Breast epithelium (tissue), 4 donors: ENCODE measurements at regions not wholly inside any gene's neighbourhood (a gene's known extent, or its start where the extent isn't known, plus 50 kb on each side); places are given as distances from the start of the nearest gene placed in this dataset.

ENCODE experiments used
- DNase-seq, 2 donors: peaks; one replicate each; pipeline ENCODE4 v3.0.0-alpha.2; 2019; ENCODE audit warnings: low spot score in 2 of 2
- H3K27ac ChIP-seq, 2 donors: fragments of 200-600 bp; sonication (generic) in 1 of 2; one replicate each; pipeline ENCODE4 v1.5.1; 2016 to 2019; ENCODE audit warnings: mild to moderate bottlenecking in 1 of 2
- H3K27me3 ChIP-seq, 2 donors: fragments of 200-600 bp; sonication (generic) in 1 of 2; one replicate each; pipeline versions ENCODE4 v1.5.1 to v1.6.0; 2017 to 2019; ENCODE audit warnings: control low read depth in 1 of 2, mild to moderate bottlenecking in 1 of 2
- H3K36me3 ChIP-seq: fragments of 200-600 bp; one replicate; pipeline ENCODE4 v1.5.1; 2019
- H3K4me1 ChIP-seq, 2 donors: fragments of 200-600 bp; sonication (generic); one replicate each; pipeline ENCODE4 v1.5.1; 2016 to 2019; ENCODE audit warnings: control low read depth in 1 of 2
- H3K4me3 ChIP-seq, 3 donors: fragments of 200-600 bp; sonication (generic); 1 replicate in 2 of 3; 2 replicates in 1 of 3; pipeline ENCODE4 v1.5.1; 2016 to 2019; ENCODE audit warnings: mild to moderate bottlenecking in 3 of 3, moderate library complexity in 2 of 3
- H3K9me3 ChIP-seq, 2 donors: fragments of 200-600 bp; sonication (generic) in 1 of 2; one replicate each; pipeline ENCODE4 v1.5.1; 2016 to 2019; ENCODE audit warnings: control low read depth in 1 of 2
- CTCF ChIP-seq, 3 donors: fragments of 450-650 bp; IDR thresholded peaks; one replicate each; pipeline ENCODE4 v1.5.1; 2016 to 2017; ENCODE audit warnings: antibody characterized with exemption in 3 of 3, mild to moderate bottlenecking in 3 of 3, moderate library complexity in 3 of 3
- POLR2A ChIP-seq: fragments of 450-650 bp; IDR thresholded peaks from one replicate; pipeline ENCODE4 v1.6.1; 2016; ENCODE audit warnings: antibody characterized with exemption, mild to moderate bottlenecking, moderate library complexity
- POLR2AphosphoS5 ChIP-seq, 3 donors: sonication (generic); formaldehyde crosslinking; IDR thresholded peaks; one replicate each; pipeline ENCODE4 v1.6.1; 2017; ENCODE audit warnings: antibody characterized with exemption in 3 of 3
- intact Hi-C: fragments of 100-400 bp; cut with DNase I; formaldehyde crosslinking; loops from one replicate; pipeline ENCODE4 v1.15.1; 2023; ENCODE audit warnings: low total_unique reads

- TF ChIP-seq POLR2A (no peak), POLR2AphosphoS5 (IDR thresholded peaks at IDR 0.05) (no peak), CTCF (IDR thresholded peaks at IDR 0.05) (no peak)
- H3K4me3 ChIP-seq, result no peak overlapping the region
- intact Hi-C loops, result no loop called here
- no peaks in the 10 kb centered on the region for H3K36me3 ChIP-seq
- no peak for DNase-seq
- H3K27ac ChIP-seq, result no peak overlapping the region
- no peaks in the 10 kb centered on the region for H3K9me3 ChIP-seq
- peaks cover 0 to 42% of the 10 kb centered on the region in 2 donors for H3K27me3 ChIP-seq
- H3K4me1 ChIP-seq, result no peaks in the 10 kb centered on the region
These were observed 144.6 kb downstream of the SOX3 start for GRCh38 chrX:140360284-140360683.

GRCh38 chrX:140355922-140356321, 148.9 kb downstream of the SOX3 start:
- intact Hi-C loops, result no loop called here
- no peak overlapping the region for H3K4me3 ChIP-seq
- H3K36me3 ChIP-seq, result no peaks in the 10 kb centered on the region
- no peak for TF ChIP-seq POLR2A
- TF ChIP-seq POLR2AphosphoS5 (IDR thresholded peaks at IDR 0.05), result no peak
- TF ChIP-seq CTCF (IDR thresholded peaks at IDR 0.05), result no peak
- no peaks in the 10 kb centered on the region for H3K9me3 ChIP-seq
- no peak for DNase-seq
- no peaks in the 10 kb centered on the region for H3K4me1 ChIP-seq
- no peak overlapping the region for H3K27ac ChIP-seq
- peaks cover 0 to 25% of the 10 kb centered on the region in 2 donors for H3K27me3 ChIP-seq

GRCh38 chrX:140355429-140355828, 149.4 kb downstream of the SOX3 start:
- H3K27me3 ChIP-seq, result peaks cover 0 to 26% of the 10 kb centered on the region in 2 donors
- TF ChIP-seq POLR2AphosphoS5 (IDR thresholded peaks at IDR 0.05), result no peak
- no peak for TF ChIP-seq CTCF (IDR thresholded peaks at IDR 0.05)
- no peak for TF ChIP-seq POLR2A
- DNase-seq, result no peak
- H3K4me1 ChIP-seq, result no peaks in the 10 kb centered on the region
- no peaks in the 10 kb centered on the region for H3K36me3 ChIP-seq
- intact Hi-C loops, result no loop called here
- H3K27ac ChIP-seq, result no peak overlapping the region
- no peaks in the 10 kb centered on the region for H3K9me3 ChIP-seq
- H3K4me3 ChIP-seq, result no peak overlapping the region

GRCh38 chrX:140354431-140355120, 150.3 kb downstream of the SOX3 start:
- Histone ChIP-seq H3K4me1 (no peaks in the 10 kb centered on the region), H3K4me3 (no peak overlapping the region), H3K36me3 (no peaks in the 10 kb centered on the region), H3K9me3 (no peaks in the 10 kb centered on the region), H3K27me3 (peaks cover 0 to 34% of the 10 kb centered on the region in 2 donors), H3K27ac (no peak overlapping the region)
- intact Hi-C loops, result no loop called here
- DNase-seq, result no peak
- TF ChIP-seq POLR2A, result no peak
- TF ChIP-seq POLR2AphosphoS5 (IDR thresholded peaks at IDR 0.05), result no peak
- TF ChIP-seq CTCF (IDR thresholded peaks at IDR 0.05), result no peak

GRCh38 chrX:140346729-140347128, 158.1 kb downstream of the SOX3 start:
- Histone ChIP-seq H3K27me3 (peaks cover 0 to 17% of the 10 kb centered on the region in 2 donors), H3K4me1 (no peaks in the 10 kb centered on the region), H3K9me3 (no peaks in the 10 kb centered on the region), H3K36me3 (no peaks in the 10 kb centered on the region), H3K4me3 (no peak overlapping the region), H3K27ac (no peak overlapping the region)
- TF ChIP-seq POLR2AphosphoS5 (IDR thresholded peaks at IDR 0.05) (no peak), POLR2A (no peak), CTCF (IDR thresholded peaks at IDR 0.05) (no peak)
- no peak for DNase-seq
- intact Hi-C loops, result no loop called here
